NCI-H526 treated with DMSO at 0.1 percent for 48 hours (cell line): ENCODE measurements at regions not wholly inside any gene's neighbourhood (a gene's known extent, or its start where the extent isn't known, plus 50 kb on each side); places are given as distances from the start of the nearest gene placed in this dataset.
"Not testable (repeated sequence)": the region's sequence is repeated elsewhere in the genome, so short reads cannot be mapped to it uniquely, and the experiment has no call there.

Experiments
- DNase-seq: peaks from one replicate; lab custom pipeline; 2025; lab: John Stamatoyannopoulos, UW

- no peak for DNase-seq
Measured at GRCh38 chr11:134498326-134499139, 86.5 kb upstream of the B3GAT1 start.

- no peak for DNase-seq
Measured at GRCh38 chr11:134497586-134497985, 85.5 kb upstream of the B3GAT1 start.

- DNase-seq: not testable (repeated sequence)
Measured at GRCh38 chr11:134496058-134496457, 84.0 kb upstream of the B3GAT1 start.

- DNase-seq: not testable (repeated sequence)
Measured at GRCh38 chr11:134494395-134494794, 82.4 kb upstream of the B3GAT1 start.

- not testable (repeated sequence) for DNase-seq
Measured at GRCh38 chr11:134492411-134492810, 80.4 kb upstream of the B3GAT1 start.

DNA sequence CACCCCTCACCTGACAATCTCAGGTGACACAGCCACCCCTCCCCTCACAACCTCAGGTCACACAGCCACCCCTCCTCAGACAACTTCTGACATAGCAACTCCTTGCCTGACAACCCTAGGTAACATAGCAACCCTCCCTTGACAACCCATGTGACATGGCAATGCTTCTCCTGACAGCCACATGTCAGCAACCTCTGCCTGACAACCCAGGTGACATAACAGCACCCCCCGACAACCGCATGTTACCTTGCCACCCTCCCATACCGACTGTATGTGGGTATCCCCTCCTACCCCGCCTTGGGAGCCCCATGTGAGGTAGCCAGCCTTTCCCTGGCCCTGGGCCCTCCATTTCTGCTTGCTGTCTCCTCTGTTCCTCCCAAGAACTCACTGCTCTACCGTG is 77.7 kb upstream of the B3GAT1 start:
- DNase-seq: no peak

- no peak for DNase-seq
Measured at GRCh38 chr11:134488913-134489312, 76.9 kb upstream of the B3GAT1 start.

GRCh38 chr11:134488512-134488911 is 76.5 kb upstream of the B3GAT1 start:
- DNase-seq: no peak

DNA sequence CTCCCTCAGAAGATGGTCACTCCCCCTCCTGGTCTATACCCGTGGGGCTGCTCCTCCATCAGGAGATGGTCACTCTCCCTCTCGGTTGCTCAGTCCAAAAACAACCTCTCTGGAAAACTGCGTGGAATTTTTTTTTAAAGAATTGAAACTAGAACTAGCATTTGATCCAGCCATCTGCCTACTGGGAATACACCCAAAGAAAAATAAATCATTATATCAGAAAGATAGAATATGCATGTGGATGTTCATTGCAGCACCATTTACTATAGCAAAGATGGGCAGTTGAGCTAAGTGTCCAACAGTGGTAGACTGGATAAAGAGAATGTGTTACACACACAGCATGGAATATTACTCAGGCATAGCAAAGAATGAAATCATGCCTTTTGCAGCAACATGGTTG is 75.7 kb upstream of the B3GAT1 start:
- no peak for DNase-seq

DNA sequence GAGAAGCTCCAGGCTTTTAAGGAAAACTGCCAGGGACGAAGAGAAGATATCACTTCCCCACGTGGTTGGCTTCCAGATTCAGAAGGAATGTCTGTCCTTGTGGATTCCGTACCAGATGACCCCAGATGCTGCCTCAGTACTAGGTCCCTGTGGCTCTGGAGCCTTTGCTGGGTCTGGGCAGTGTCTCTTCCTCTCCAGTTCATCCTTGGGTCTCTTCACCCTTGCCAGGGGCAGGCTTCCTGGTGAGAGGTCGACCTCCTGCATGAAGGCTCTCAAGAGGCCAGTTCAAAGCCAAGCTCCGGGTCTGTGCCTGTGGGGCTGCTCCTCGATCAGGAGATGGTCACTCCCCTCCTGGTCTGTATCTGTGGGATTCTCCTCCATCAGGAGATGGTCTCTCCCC is 74.7 kb upstream of the B3GAT1 start:
- no peak for DNase-seq

GRCh38 chr11:134486106-134486505 is 74.1 kb upstream of the B3GAT1 start:
- no peak for DNase-seq

- DNase-seq: no peak
Measured at GRCh38 chr11:134485316-134485715, 73.3 kb upstream of the B3GAT1 start.

- DNase-seq: no peak
Measured at GRCh38 chr11:134483857-134484256, 71.8 kb upstream of the B3GAT1 start.

DNA sequence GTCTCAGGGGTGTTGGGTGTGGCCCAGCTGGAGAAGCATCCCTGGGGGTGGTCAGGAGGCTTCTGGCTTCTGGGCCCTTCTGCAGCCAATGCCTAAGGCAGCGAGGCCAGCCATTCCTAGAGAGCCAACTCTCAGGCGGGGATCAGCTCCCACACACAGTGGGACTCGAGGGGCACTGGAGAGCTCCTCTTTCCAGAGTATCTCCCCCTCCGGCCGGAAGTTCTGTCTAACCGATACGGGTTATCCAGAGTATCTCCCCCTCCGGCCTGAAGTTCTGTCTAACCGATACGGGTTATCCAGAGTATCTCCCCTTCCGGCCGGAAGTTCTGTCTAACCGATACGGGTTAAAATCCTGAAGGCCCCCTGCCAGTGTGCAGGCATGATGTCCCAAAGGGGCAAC is 71.2 kb upstream of the B3GAT1 start:
- no peak for DNase-seq

DNA sequence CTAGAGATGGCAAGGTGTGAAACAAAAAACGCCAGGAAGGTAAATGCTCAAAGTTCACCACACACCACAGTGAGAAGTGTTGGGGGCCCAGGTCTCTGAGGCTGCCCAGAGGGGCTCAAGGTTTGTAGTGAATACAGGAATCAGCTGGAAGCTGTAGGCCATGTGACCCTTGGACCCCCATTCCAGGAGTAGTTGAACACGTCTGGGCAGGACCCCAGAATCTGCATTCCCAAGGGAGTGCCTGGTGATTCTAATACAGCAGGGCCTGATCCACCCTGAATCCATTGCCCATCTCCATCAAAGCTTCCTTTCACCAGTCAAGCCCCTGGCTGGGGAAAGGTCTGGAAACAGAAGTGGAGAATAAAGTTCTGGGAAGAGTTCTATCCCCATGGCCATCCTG is 70.8 kb upstream of the B3GAT1 start:
- no peak for DNase-seq

GRCh38 chr11:134481933-134482527 is 70.0 kb upstream of the B3GAT1 start:
- DNase-seq: no peak

DNA sequence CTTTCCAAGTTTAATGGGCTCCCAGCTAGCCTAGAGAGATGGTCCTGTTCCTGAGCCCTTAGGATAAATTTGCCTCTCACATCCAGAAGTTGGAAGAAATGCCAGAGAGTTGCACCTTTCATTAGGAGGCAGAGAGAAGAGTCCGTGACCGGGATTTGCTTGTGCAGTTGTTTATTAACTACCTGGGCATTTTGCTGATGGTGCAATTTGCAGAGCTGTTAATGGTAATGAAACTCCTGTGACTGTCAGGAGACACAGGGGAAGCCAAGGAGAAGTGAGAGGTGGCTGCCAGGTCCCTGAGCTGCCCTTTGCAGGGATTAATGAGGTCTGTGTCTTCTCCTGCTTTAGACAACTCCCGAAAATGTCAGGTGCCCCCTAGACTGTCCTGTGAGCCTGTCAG is 69.1 kb upstream of the B3GAT1 start:
- DNase-seq: no peak

GRCh38 chr11:134480136-134480712 is 68.2 kb upstream of the B3GAT1 start:
- no peak for DNase-seq

DNA sequence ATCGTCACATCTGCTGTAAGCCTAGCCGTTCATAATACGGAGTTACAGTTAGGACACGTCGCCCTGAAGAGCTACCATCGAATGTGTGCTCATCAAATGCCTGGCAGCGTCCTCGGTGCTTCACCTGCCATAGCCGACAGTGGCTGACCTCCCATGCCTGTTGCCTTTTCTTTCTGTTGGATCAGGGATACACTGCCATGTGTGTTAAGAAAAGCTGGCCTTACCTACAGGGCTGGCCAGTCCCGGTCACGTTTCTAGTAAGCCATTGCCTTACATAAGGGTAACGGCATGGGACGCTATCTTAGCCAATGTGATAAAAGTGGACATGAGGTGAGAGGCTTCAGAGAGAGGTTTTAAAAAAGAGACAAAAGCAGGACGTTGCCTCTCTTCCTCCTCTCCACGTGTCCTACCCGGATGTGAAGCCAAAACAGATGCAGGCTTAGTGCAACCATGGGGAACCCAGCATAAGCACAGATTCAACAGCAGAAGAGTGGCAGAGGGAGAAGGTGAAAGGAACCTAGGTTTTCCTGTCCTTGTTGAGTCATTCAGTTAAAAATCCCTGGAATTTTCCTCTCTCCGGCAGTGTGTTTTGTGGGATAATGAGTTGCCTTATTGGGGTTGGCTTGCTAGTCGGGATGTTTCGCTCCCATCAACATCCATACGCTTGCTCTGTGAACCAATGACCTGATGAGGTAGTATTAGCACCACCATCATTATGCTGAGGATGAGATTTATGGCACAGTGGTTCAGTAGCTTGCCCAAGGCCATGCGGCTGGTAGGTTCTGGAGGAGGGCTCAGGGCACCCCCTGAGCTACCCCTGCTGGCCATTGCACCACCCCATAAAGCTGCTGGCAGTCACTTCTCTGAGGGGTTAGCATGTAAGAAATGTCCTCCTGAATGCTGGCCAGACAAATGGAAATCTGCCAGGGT is 67.4 kb upstream of the B3GAT1 start:
- DNase-seq: no peak

GRCh38 chr11:134478611-134479010 is 66.6 kb upstream of the B3GAT1 start:
- DNase-seq: no peak

GRCh38 chr11:134478176-134478575 is 66.1 kb upstream of the B3GAT1 start:
- DNase-seq: no peak

GRCh38 chr11:134477486-134477885 is 65.4 kb upstream of the B3GAT1 start:
- DNase-seq: no peak
